ENCODE measurements at regions not wholly inside any gene's neighbourhood (a gene's known extent, or its start where the extent isn't known, plus 50 kb on each side); places are given as distances from the start of the nearest gene placed in this dataset.

DNA sequence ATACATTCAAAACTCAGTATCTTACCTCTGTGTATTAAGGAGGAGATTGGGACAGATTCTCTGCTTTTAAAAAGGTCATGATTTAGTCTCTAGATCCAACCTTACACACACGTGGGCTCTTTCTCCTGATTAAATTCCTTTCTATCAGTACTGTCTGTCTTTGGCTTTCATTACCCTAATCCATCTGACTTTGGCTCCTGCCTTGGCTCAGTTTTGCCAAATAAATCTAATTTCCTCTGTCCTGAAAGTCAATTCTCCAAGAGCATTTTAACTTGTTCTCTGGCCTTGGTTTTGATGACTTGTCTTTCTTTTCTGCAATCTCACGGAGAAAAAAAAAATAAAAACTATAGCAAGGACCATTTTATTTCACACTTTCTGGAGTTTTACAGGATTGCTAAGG, 176.6 kb upstream of the PDGFD start:
- DNase-seq, result no peak
- H3K27me3 ChIP-seq (ENCODE audit: insufficient read depth, low read length), result no peaks in the 10 kb centered on the region
- no peaks in the 10 kb centered on the region for H3K79me2 ChIP-seq (ENCODE audit: control insufficient read depth, insufficient read depth, low read length, poor library complexity)
- no peak overlapping the region for H3K27ac ChIP-seq (ENCODE audit: low read depth, low read length)
- no peaks in the 10 kb centered on the region for H3K79me1 ChIP-seq (ENCODE audit: low read length)
- H3K9me3 ChIP-seq (ENCODE audit: insufficient read depth, low read depth, low read length), result no peaks in the 10 kb centered on the region
- no CpG with 5 or more reads among the region's 2 CpGs for WGBS (ENCODE audit: extremely low coverage, insufficient coverage, insufficient read length)
- H4K12ac ChIP-seq (ENCODE audit: low read depth, low read length), result no peak overlapping the region
- H3K4ac ChIP-seq (ENCODE audit: low read depth, low read length), result no peak overlapping the region
- no peak overlapping the region for H3K4me2 ChIP-seq (ENCODE audit: low read length)
- no peak overlapping the region for H3K18ac ChIP-seq (ENCODE audit: low read length)
- H3K4me3 ChIP-seq (ENCODE audit: low read depth, low read length), result no peak overlapping the region
- H4K91ac ChIP-seq (ENCODE audit: low read depth, low read length), result no peak overlapping the region
- H3K4me1 ChIP-seq (ENCODE audit: control insufficient read depth in 1 of 2, insufficient read depth in 2 of 2, low read length in 2 of 2), result no peaks in the 10 kb centered on the region
- no peak overlapping the region for H3K23ac ChIP-seq (ENCODE audit: low read length)
- no peak overlapping the region for H2AK5ac ChIP-seq (ENCODE audit: low read length)
- no peak overlapping the region for H2BK5ac ChIP-seq (ENCODE audit: low read depth, low read length, poor library complexity)
- H3K9ac ChIP-seq (ENCODE audit: low read length), result no peak overlapping the region
- H2BK12ac ChIP-seq (ENCODE audit: low read length), result no peak overlapping the region
- H3K36me3 ChIP-seq (ENCODE audit: control insufficient read depth in 1 of 2, insufficient read depth in 2 of 2, low read length in 2 of 2), result no peaks in the 10 kb centered on the region
- no peak overlapping the region for H2BK120ac ChIP-seq (ENCODE audit: insufficient read depth, low read length, poor library complexity)
- H3K14ac ChIP-seq (ENCODE audit: low read length), result no peak overlapping the region
- no peak overlapping the region for H4K8ac ChIP-seq (ENCODE audit: low read depth, low read length)
- no peak overlapping the region for H2AFZ ChIP-seq (ENCODE audit: insufficient read depth, low read length, poor library complexity)

DNA sequence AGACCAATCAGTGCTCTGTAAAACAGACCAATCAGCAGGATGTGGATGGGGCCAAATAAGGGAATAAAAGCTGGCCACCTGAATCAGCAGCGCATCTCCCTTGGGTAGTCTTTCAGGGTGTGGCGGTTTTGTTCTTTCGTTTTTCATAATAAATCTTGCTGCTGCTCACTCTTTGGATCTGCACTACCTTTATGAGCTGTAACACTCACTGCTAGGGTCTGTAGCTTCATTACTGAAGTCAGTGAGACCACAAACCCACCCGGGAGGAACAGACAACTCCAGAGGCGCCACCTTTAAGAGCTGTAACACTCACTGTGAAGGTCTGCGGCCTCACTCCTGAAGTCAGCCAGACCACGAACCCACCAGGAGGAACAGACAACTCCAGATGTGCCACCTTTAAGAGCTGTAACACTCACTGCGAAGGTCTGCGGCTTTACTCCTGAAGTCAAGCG, 175.5 kb upstream of the PDGFD start:
- H2AFZ ChIP-seq (ENCODE audit: insufficient read depth, low read length, poor library complexity), result no peak overlapping the region
- no peaks in the 10 kb centered on the region for H3K79me2 ChIP-seq (ENCODE audit: control insufficient read depth, insufficient read depth, low read length, poor library complexity)
- no peaks in the 10 kb centered on the region for H3K36me3 ChIP-seq (ENCODE audit: control insufficient read depth in 1 of 2, insufficient read depth in 2 of 2, low read length in 2 of 2)
- no CpG with 5 or more reads among the region's 10 CpGs for WGBS (ENCODE audit: extremely low coverage, insufficient coverage, insufficient read length)
- H3K4ac ChIP-seq (ENCODE audit: low read depth, low read length), result no peak overlapping the region
- H3K27ac ChIP-seq (ENCODE audit: low read depth, low read length), result no peak overlapping the region
- no peak overlapping the region for H2AK5ac ChIP-seq (ENCODE audit: low read length)
- no peak overlapping the region for H3K18ac ChIP-seq (ENCODE audit: low read length)
- no peak overlapping the region for H2BK12ac ChIP-seq (ENCODE audit: low read length)
- no peak overlapping the region for H3K4me3 ChIP-seq (ENCODE audit: low read depth, low read length)
- DNase-seq, result no peak
- H4K8ac ChIP-seq (ENCODE audit: low read depth, low read length), result no peak overlapping the region
- H3K27me3 ChIP-seq (ENCODE audit: insufficient read depth, low read length), result no peaks in the 10 kb centered on the region
- no peaks in the 10 kb centered on the region for H3K9me3 ChIP-seq (ENCODE audit: insufficient read depth, low read depth, low read length)
- H3K14ac ChIP-seq (ENCODE audit: low read length), result no peak overlapping the region
- no peak overlapping the region for H3K4me2 ChIP-seq (ENCODE audit: low read length)
- H4K12ac ChIP-seq (ENCODE audit: low read depth, low read length), result no peak overlapping the region
- no peak overlapping the region for H3K23ac ChIP-seq (ENCODE audit: low read length)
- no peaks in the 10 kb centered on the region for H3K79me1 ChIP-seq (ENCODE audit: low read length)
- no peaks in the 10 kb centered on the region for H3K4me1 ChIP-seq (ENCODE audit: control insufficient read depth in 1 of 2, insufficient read depth in 2 of 2, low read length in 2 of 2)
- H2BK120ac ChIP-seq (ENCODE audit: insufficient read depth, low read length, poor library complexity), result no peak overlapping the region
- H3K9ac ChIP-seq (ENCODE audit: low read length), result no peak overlapping the region
- no peak overlapping the region for H4K91ac ChIP-seq (ENCODE audit: low read depth, low read length)
- no peak overlapping the region for H2BK5ac ChIP-seq (ENCODE audit: low read depth, low read length, poor library complexity)

DNA sequence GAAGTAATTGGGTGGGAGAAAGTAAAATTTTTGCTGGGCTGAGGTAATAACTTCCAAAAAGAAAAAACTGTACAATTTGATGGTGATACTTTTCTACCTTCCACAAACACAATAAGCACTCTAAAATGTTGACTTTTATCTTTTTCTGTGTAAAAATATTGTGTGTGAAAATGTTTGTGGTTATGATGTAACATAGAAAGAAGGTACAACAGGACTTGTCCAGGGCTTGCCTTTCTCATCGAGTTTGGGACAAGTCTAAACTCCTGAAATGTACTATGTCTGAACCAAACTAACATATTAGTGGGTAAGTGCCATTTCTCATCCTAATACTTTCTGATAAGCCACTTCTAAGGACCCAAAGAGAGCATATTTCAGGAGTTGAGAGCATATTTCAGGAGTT, 174.2 kb upstream of the PDGFD start:
- no peak overlapping the region for H3K14ac ChIP-seq (ENCODE audit: low read length)
- no peaks in the 10 kb centered on the region for H3K4me1 ChIP-seq (ENCODE audit: control insufficient read depth in 1 of 2, insufficient read depth in 2 of 2, low read length in 2 of 2)
- no peak overlapping the region for H4K12ac ChIP-seq (ENCODE audit: low read depth, low read length)
- H4K8ac ChIP-seq (ENCODE audit: low read depth, low read length), result no peak overlapping the region
- H2AK5ac ChIP-seq (ENCODE audit: low read length), result no peak overlapping the region
- no peak overlapping the region for H3K18ac ChIP-seq (ENCODE audit: low read length)
- no peak overlapping the region for H3K27ac ChIP-seq (ENCODE audit: low read depth, low read length)
- H3K36me3 ChIP-seq (ENCODE audit: control insufficient read depth in 1 of 2, insufficient read depth in 2 of 2, low read length in 2 of 2), result no peaks in the 10 kb centered on the region
- no peaks in the 10 kb centered on the region for H3K79me2 ChIP-seq (ENCODE audit: control insufficient read depth, insufficient read depth, low read length, poor library complexity)
- WGBS (ENCODE audit: extremely low coverage, insufficient coverage, insufficient read length), result no CpG with 5 or more reads among the region's 1 CpG
- no peaks in the 10 kb centered on the region for H3K9me3 ChIP-seq (ENCODE audit: insufficient read depth, low read depth, low read length)
- no peak overlapping the region for H3K9ac ChIP-seq (ENCODE audit: low read length)
- H2AFZ ChIP-seq (ENCODE audit: insufficient read depth, low read length, poor library complexity), result no peak overlapping the region
- no peak overlapping the region for H3K4me2 ChIP-seq (ENCODE audit: low read length)
- no peak overlapping the region for H2BK5ac ChIP-seq (ENCODE audit: low read depth, low read length, poor library complexity)
- H3K4me3 ChIP-seq (ENCODE audit: low read depth, low read length), result no peak overlapping the region
- no peaks in the 10 kb centered on the region for H3K79me1 ChIP-seq (ENCODE audit: low read length)
- H4K91ac ChIP-seq (ENCODE audit: low read depth, low read length), result no peak overlapping the region
- H3K23ac ChIP-seq (ENCODE audit: low read length), result no peak overlapping the region
- no peak overlapping the region for H3K4ac ChIP-seq (ENCODE audit: low read depth, low read length)
- H2BK12ac ChIP-seq (ENCODE audit: low read length), result no peak overlapping the region
- no peak overlapping the region for H2BK120ac ChIP-seq (ENCODE audit: insufficient read depth, low read length, poor library complexity)
- DNase-seq, result no peak
- H3K27me3 ChIP-seq (ENCODE audit: insufficient read depth, low read length), result no peaks in the 10 kb centered on the region

DNA sequence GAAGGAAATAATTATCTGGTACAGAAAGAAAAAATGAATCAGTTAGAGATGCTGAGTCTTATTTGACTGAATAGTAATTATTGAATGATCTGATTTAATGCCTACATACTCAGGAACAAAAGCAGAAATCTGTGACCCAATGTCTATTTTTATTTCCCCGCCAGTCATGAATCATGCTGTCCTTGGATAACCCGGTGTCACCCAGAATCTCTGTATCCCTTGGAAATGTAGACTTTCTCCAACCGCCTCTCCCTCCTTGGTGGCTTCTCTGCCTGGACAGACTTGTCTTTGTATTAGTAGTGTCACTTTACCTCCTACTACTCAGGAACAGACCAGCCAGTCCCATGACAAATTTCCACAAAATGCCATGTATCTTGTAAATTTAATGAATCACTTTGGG, 173.3 kb upstream of the PDGFD start:
- H3K36me3 ChIP-seq (ENCODE audit: control insufficient read depth in 1 of 2, insufficient read depth in 2 of 2, low read length in 2 of 2), result no peaks in the 10 kb centered on the region
- no peak overlapping the region for H3K18ac ChIP-seq (ENCODE audit: low read length)
- H2BK12ac ChIP-seq (ENCODE audit: low read length), result no peak overlapping the region
- H2BK120ac ChIP-seq (ENCODE audit: insufficient read depth, low read length, poor library complexity), result no peak overlapping the region
- no peaks in the 10 kb centered on the region for H3K4me1 ChIP-seq (ENCODE audit: control insufficient read depth in 1 of 2, insufficient read depth in 2 of 2, low read length in 2 of 2)
- no peak overlapping the region for H3K4me3 ChIP-seq (ENCODE audit: low read depth, low read length)
- no CpG with 5 or more reads among the region's 3 CpGs for WGBS (ENCODE audit: extremely low coverage, insufficient coverage, insufficient read length)
- H2AK5ac ChIP-seq (ENCODE audit: low read length), result no peak overlapping the region
- H3K4ac ChIP-seq (ENCODE audit: low read depth, low read length), result no peak overlapping the region
- no peak overlapping the region for H3K4me2 ChIP-seq (ENCODE audit: low read length)
- no peaks in the 10 kb centered on the region for H3K79me2 ChIP-seq (ENCODE audit: control insufficient read depth, insufficient read depth, low read length, poor library complexity)
- no peak overlapping the region for H3K23ac ChIP-seq (ENCODE audit: low read length)
- H4K8ac ChIP-seq (ENCODE audit: low read depth, low read length), result no peak overlapping the region
- no peak overlapping the region for H2AFZ ChIP-seq (ENCODE audit: insufficient read depth, low read length, poor library complexity)
- H2BK5ac ChIP-seq (ENCODE audit: low read depth, low read length, poor library complexity), result no peak overlapping the region
- no peaks in the 10 kb centered on the region for H3K27me3 ChIP-seq (ENCODE audit: insufficient read depth, low read length)
- no peaks in the 10 kb centered on the region for H3K9me3 ChIP-seq (ENCODE audit: insufficient read depth, low read depth, low read length)
- no peak overlapping the region for H4K91ac ChIP-seq (ENCODE audit: low read depth, low read length)
- no peak overlapping the region for H3K27ac ChIP-seq (ENCODE audit: low read depth, low read length)
- no peak for DNase-seq
- H3K14ac ChIP-seq (ENCODE audit: low read length), result no peak overlapping the region
- no peak overlapping the region for H3K9ac ChIP-seq (ENCODE audit: low read length)
- no peaks in the 10 kb centered on the region for H3K79me1 ChIP-seq (ENCODE audit: low read length)
- no peak overlapping the region for H4K12ac ChIP-seq (ENCODE audit: low read depth, low read length)

Measured in trophoblast cell (in vitro differentiated cells and primary cell).